Right forelimb (tissue), 1 donor: ENCODE measurements at regions not wholly inside any gene's neighbourhood (a gene's known extent, or its start where the extent isn't known, plus 50 kb on each side); places are given as distances from the start of the nearest gene placed in this dataset.

Experiments
- DNase-seq: peaks from one replicate; pipeline ENCODE4 v3.0.0-alpha.2; 2018

DNA sequence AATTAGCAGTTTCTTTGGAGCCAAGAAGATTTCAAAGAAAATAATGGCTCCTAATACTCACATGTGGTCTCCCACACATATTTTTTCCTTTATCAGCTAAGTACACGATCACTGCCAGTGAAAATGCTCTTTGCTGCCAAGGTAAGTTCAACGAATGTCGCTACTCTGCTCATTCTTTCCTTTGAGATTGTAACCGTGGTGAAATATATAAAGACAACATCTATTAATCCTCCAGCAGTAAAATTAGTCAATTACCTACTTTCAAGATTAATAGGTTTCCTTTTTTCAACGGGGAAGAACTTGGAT lies 672.2 kb downstream of the GATA3 start:
- no peak for DNase-seq

- DNase-seq = no peak
Observed at GRCh38 chr10:8731121-8732095, 676.9 kb downstream of the GATA3 start.

GRCh38 chr10:8738987-8739386 lies 684.5 kb downstream of the GATA3 start:
- no peak for DNase-seq

DNA sequence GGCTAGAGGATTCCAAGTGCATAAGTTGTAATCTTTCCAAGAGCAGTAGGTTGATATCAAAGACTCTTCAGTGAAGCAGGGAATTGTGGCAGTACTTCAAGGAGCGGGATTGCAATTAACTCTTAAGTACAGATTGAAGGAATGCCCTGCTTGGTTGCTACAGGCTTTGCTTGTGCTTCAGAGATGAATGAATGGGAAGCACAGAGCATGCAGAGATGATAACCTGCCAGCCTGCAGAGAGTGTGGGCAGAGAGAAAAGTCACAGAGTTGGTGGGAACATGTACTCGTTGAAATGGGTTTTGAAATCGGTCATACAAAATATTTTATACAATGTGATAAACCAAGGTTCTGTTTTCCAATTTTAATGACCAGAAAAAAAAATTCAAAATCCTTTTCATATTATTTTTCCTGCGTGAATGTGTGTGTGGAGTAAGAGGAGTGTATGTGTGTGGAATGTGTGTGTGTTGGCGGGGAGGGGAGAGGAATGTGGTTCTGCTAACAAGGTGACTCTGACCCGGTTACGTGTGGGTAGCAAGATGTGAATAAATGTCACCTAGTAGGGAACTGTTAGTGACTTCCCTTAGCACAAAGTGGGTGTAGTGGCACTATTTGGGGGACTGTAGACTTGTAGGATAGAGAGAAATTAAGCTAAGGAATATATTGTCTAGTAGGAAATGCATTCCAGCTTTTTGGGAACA lies 697.8 kb downstream of the GATA3 start:
- no peak for DNase-seq

GRCh38 chr10:8758029-8758428 lies 703.5 kb downstream of the GATA3 start:
- no peak for DNase-seq

GRCh38 chr10:8766899-8767298 lies 712.4 kb downstream of the GATA3 start:
- DNase-seq = no peak

- no peak for DNase-seq
Observed at GRCh38 chr10:8767591-8767990, 713.1 kb downstream of the GATA3 start.

DNA sequence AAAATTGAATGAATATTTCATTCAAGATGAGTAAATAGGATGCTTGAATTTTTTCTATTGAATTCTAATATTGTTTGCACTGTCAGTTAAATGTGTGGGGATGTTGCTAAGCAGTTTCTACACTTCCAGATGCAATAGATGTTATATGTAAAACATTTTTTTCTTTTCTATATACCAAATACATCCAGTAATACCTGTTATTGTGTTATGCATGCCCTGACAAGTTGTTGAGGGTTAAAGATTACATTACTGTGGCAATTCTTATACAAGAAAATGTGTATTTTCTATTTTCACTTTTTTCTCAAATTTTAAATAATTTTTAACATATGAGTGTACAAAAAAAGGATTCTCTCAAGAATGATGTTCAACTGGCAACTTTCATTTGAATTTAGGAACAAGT lies 713.9 kb downstream of the GATA3 start:
- DNase-seq = no peak

DNA sequence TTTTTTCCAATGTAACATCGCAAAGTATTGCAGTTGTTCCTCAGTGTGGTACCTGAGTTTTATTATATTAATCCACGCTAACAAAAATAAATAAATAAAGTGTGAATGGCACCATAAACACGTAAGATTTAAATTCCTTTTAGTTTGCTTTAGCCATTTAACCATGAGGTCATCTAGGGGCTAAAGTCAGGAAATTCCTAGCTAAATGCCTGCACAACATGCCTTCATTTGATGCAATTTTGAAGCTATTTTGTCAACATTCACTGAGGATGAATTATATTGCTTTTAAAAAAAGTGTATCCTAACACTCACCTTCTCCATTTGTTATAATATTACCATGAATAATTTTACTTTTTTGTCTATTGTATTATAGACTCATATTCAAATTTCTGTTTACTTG lies 714.4 kb downstream of the GATA3 start:
- no peak for DNase-seq

DNA sequence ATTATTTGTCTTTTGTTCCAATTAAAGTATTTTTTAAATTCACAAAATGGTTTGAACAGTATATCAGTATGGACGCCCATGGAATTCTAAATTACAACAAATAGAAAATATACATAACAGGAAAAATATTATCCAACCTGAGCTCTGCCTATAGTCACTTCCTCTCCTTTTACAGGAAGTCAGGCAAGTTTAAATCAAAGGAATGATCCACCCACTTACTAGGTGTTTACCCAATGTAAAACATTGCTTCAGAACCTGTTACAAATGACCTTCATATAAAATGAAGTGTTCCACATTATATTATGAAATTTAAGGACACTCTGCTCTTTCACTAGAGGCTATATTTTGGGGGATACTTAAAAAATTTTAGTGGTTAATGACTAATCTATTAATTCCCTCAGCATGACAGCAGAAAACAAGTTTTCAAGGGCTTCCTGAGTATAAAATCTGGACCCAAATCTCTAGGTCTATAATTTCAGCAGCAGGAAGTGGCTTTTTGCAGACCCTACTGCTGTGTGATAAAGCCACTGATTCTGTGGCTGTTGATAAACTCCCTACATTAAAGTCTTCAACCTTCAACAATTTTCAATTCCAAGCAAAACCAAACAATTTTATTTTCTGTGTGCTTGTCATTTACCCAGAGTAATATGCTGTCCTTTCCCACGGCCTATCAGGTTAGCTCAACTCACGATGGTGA lies 722.6 kb downstream of the GATA3 start:
- DNase-seq = no peak

- DNase-seq = no peak
Observed at GRCh38 chr10:8778713-8779112, 724.2 kb downstream of the GATA3 start.

GRCh38 chr10:8787649-8788048 lies 733.2 kb downstream of the GATA3 start:
- DNase-seq = no peak

GRCh38 chr10:8790390-8790789 lies 735.9 kb downstream of the GATA3 start:
- DNase-seq = no peak

DNA sequence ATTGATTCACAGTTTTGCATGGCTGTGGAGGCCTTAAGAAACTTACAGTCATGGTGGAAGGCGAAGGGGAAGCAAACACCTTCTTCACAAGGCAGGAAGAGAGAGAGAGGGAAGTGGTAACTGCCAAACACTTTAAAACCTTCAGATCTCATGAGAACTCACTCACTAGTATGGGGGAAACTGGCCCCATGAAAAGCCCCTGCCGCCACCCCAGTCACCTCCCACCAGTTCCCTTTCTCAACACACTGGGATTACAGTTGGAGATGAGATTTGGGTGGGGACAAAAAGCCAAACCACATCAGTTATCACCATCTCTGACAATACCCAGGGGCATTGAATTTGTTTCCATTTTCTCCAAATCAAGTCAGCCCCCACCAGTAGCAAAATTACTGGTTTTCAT lies 740.4 kb downstream of the GATA3 start:
- no peak for DNase-seq

- no peak for DNase-seq
Observed at GRCh38 chr10:8800426-8800825, 745.9 kb downstream of the GATA3 start.

DNA sequence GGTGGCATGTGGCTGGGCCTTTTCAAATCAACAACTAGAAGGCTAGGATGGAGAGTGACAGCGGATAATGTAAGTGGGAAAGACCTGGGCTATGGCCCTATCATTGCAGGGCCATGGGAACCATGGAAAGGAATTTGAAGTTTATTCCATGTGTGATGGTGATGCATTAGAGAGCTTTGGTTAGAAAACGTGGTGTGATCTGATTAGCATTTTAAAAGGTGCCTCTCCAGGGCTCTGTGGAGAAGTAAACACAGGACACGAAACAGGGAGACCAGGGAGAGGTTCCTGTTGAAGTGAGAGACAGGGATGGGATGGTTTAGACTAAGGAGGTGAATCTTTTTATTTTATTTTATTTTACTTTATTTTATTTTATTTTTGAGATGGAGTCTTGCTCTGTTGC lies 749.5 kb downstream of the GATA3 start:
- no peak for DNase-seq

DNA sequence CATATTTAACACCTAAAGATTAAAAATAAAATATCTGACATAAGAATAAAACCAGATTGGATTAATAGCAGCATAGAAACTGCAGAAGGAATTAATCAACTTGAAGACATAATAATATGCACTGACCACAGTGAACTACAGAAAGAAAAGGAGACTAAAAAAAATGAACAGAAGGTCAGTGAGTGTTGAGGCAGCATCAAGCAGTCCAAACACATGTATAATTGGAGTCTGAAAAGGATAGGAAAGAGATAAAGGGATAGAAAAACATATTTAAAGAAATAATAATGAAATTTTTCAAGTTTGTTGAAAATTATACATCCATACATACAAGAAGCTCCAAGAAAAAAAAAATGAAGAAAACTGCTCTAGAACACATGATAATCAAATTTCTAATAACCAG lies 756.2 kb downstream of the GATA3 start:
- no peak for DNase-seq

GRCh38 chr10:8811201-8811600 lies 756.7 kb downstream of the GATA3 start:
- no peak for DNase-seq

DNA sequence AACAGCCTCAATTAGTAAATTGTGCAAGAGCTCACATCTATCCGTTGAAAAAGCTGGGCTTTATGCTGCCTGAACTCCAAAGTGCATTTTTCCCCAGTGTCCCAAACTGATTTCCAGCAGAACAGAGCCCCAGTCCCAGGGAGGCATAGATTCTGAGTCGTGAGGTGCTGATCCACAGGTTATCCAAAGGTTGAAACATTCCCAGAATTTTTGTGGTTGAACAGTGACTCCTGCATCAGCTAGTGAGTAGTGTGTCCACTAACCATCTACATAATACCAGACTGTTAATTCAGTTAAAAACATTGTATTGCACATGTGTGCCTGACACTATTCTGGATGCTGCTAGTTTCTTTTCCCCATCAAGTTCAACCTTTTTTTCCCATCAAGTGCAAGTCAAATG lies 761.5 kb downstream of the GATA3 start:
- DNase-seq = no peak

GRCh38 chr10:8817299-8817698 lies 762.8 kb downstream of the GATA3 start:
- no peak for DNase-seq

GRCh38 chr10:8825611-8826010 lies 771.1 kb downstream of the GATA3 start:
- no peak for DNase-seq

DNA sequence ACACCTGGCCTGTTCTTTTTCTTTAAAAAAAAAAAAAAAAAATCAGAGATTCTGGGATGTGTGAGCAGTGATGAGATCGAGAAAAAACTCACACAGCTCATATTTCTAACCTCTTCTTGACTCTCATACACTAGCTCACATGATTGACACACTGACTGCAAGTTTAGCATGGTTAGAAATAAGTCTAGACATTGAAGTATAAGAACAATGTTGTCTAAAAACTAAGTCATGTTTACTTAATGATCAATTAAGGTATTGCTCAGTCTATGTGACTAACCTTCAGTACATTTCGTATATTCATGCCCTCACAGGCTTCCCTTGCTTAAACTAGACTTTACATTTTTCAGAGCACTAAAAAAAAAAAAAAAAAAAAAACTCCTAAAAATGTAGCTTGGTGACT lies 775.1 kb downstream of the GATA3 start:
- no peak for DNase-seq

DNA sequence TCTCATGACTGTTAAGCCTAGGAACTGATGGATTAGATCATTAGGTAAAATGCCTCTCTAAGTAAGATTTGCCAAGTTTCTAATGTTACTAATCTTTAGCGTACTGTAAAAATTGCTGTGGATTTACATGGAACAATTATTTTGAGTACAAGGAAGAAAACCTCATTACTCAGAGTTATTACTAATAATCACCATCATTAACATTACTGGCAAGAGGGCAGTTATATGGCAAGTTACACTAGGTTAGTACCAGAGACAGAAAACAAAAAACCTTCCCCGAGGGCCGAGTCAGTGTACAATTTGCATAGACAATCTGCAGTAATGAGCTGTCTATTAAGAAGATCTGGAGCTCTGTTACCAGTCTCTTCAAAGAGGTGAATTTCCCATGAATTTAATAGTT lies 775.6 kb downstream of the GATA3 start:
- DNase-seq = no peak

GRCh38 chr10:8830876-8831275 lies 776.4 kb downstream of the GATA3 start:
- no peak for DNase-seq
